Astrocyte of the spinal cord (primary cell): ENCODE measurements at regions not wholly inside any gene's neighbourhood (a gene's known extent, or its start where the extent isn't known, plus 50 kb on each side); places are given as distances from the start of the nearest gene placed in this dataset.
A peak's percentile ranks its signal among the peaks of the same experiment; 100 is the strongest.

Experiments used
- DNase-seq: peaks from one replicate; pipeline ENCODE4 v3.0.0; 2011; ENCODE audit warnings: low read depth, low spot score
- H3K4me3 ChIP-seq: 2 replicates; pipeline ENCODE4 v1.5.1; 2011; ENCODE audit warnings: low read depth, mild to moderate bottlenecking, low read length, moderate library complexity
- CTCF ChIP-seq: IDR thresholded peaks from 2 replicates; pipeline ENCODE4 v1.5.1; 2012; ENCODE audit warnings: low read depth, mild to moderate bottlenecking, low read length, inconsistent platforms
- in situ Hi-C: cut with HindIII; loops from 2 replicates; pipeline ENCODE4 v1.10.0; 2017; ENCODE audit warnings: low sequenced_read_pairs

DNA sequence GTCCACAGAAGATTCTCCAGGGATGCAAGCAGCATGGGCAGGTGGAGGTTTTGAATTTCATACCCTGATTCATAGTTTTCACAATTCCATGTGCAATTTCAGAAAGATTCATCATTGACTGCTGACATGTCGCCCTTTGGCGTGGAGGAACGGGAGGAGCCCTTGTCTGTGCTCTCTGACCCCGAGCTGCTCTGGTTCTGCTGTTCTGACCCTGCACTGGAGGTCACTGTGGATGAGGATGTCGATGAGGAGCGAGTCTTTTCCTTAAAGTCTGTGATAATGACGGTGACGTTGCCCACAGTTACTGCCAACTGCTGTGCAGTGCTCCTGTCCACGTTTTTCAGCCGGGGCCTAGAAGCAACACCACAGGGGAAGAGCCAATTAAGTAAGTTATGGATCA is 470.0 kb downstream of the SHQ1 start:
- no peak for DNase-seq
- H3K4me3 ChIP-seq = no peak overlapping the region
- no peak for TF ChIP-seq CTCF
- in situ Hi-C loops = no loop called here

- H3K4me3 ChIP-seq = no peak overlapping the region
- no peak for TF ChIP-seq CTCF
- peak; percentile 41 for DNase-seq
- in situ Hi-C loops = no loop called here
Observed at GRCh38 chr3:72376956-72377710, 471.1 kb downstream of the SHQ1 start.

DNA sequence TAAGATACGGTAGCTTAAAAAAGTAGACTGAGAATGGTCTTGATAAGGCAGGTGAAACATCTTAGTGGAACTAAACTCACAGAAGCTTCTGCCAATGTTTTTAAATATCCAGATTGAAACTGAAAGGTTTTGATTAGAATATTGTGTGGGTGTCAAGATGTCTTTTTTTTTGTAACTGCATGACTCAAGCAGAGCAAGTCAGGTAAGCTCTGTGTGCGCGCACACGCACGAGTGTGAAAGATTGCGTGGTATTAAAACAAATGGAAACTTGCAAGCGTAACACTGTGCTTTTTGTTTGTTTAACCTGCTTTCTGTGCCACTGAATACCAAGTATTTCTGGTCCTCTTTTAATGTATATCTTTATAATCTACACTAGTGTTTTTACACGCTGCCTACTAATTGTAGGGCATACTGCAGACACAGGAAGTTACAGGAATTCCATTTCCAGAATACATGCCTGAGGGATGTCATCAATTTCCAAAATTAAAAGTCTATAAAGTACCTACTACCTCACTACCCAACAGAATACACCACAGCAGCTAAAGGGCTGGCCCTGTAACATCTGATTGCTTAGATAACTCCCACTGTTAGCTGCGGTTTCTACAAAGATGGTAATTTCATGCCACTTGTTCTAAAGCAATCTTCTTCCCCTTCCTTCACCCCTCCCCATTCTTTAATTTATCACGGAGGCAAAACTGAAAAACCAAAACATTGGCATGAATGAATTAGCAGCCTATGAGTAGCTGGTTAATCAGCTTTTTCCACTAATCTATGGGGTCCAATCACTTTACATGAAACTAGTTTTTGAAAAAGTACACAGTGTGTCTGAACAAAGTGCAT is 472.8 kb downstream of the SHQ1 start:
- in situ Hi-C loops = no loop called here
- TF ChIP-seq CTCF = no peak
- H3K4me3 ChIP-seq = no peak overlapping the region
- DNase-seq = no peak

DNA sequence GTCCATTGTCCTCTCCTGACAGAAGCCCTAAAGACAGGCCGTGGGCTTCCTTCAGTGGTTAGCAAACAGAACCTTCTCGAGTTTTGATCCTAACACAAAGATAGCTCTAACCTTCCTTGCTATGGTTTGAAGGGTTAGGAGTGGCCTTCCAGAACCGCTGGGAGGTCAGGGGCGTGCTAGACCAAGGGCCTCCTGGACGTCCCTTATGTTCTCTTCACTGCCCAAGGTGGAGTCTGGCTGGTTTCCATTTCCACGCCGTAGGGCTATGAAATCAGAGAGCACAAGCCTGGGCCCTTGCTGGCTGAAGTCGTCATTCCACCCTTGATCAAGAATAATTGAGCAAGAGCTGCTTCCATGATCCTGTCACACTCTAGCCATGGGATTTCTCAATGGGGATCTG is 475.1 kb downstream of the SHQ1 start:
- no peak for DNase-seq
- H3K4me3 ChIP-seq = no peak overlapping the region
- no peak for TF ChIP-seq CTCF
- in situ Hi-C loops = no loop called here

- in situ Hi-C loops = no loop called here
- TF ChIP-seq CTCF = no peak
- H3K4me3 ChIP-seq = no peak overlapping the region
- no peak for DNase-seq
Observed at GRCh38 chr3:72372161-72372560, 476.1 kb downstream of the SHQ1 start.

- H3K4me3 ChIP-seq = no peak overlapping the region
- DNase-seq = no peak
- TF ChIP-seq CTCF = no peak
- in situ Hi-C loops = no loop called here
Observed at GRCh38 chr3:72371431-72371830, 476.8 kb downstream of the SHQ1 start.
